ENCODE measurements at regions not wholly inside any gene's neighbourhood (a gene's known extent, or its start where the extent isn't known, plus 50 kb on each side); places are given as distances from the start of the nearest gene placed in this dataset.
"Not testable (repeated sequence)": the region's sequence is repeated elsewhere in the genome, so short reads cannot be mapped to it uniquely, and the experiment has no call there.

DNA sequence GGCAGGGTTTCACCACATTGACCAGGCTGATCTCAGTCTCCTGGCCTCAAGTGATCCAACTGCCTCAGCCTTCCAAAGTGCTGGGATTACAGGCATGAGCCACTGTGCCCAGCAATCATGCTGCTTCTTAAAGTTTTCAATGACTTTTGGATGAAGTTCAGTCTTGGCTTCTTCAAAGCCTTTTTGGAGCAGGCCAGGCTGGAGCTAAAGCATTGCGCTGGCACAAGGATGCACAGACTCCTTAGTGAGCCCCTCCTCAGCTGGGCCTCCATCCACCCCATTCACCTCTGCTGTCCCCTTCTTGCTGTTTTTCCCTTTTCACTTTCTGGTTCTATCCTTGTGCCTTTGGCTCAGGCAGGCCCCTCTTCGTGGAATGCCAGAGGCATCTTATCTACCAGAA is 638.6 kb downstream of the TYW1 start:
- 93% methylated on average over 2 of the region's 2 CpGs for WGBS
- no peaks in the 10 kb centered on the region for H3K27me3 ChIP-seq
- no peaks in the 10 kb centered on the region for H3K36me3 ChIP-seq
- H3K27ac ChIP-seq (replicated peaks in 1 of 4): no peak overlapping the region
- TF ChIP-seq EP300 (IDR thresholded peaks at IDR 0.05) (no peak), POLR2A (IDR thresholded peaks at IDR 0.05; ENCODE audit: low read depth) (no peak)
- intact Hi-C loops (cut with DNase I): no loop called here
- no peaks in the 10 kb centered on the region for H3K4me1 ChIP-seq
- H3K4me3 ChIP-seq: no peak overlapping the region
- peaks cover 0 to 3% (median 0%) of the 10 kb centered on the region in 4 donors for H3K9me3 ChIP-seq
- no peak for DNase-seq (ENCODE audit: extremely low spot score)

DNA sequence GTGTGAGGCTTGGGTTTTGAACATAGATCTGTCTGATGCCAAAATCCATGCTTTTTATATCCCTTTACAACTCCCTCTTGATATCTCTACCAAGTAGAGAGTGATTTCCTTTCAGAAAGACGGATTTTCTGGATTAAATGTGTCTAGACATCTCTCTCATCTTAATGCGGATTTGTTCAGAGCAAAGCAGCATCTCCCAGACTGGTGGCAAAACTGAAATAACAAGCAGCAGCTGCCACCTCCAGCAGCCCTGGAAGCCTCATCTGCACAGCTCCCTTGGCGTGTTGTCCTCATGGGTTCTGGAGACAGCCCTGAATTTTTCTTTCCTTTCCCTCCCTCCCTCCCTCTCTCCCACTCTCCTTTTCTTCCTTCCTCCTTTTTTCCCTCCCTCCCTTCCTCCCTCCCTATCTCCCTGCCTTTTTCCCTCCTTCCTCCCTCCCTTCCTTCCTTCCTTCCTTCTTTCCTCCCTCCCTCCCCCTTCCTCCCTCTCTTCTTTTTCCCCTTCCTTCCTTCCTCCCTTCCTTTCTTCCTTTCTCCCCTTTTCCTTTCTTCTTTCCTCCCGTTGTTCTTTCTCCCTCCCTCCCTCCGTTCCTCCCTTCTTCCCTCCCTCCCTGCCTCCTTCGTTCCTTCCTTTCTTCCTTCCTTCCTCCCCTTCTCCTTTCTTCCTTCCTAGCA is 639.9 kb downstream of the TYW1 start:
- Histone ChIP-seq H3K4me1 (no peaks in the 10 kb centered on the region), H3K36me3 (no peaks in the 10 kb centered on the region), H3K9me3 (peaks cover 0 to 3% (median 0%) of the 10 kb centered on the region in 4 donors), H3K4me3 (no peak overlapping the region), H3K27ac (replicated peaks in 1 of 4) (no peak overlapping the region), H3K27me3 (no peaks in the 10 kb centered on the region)
- TF ChIP-seq, protein P1, sequence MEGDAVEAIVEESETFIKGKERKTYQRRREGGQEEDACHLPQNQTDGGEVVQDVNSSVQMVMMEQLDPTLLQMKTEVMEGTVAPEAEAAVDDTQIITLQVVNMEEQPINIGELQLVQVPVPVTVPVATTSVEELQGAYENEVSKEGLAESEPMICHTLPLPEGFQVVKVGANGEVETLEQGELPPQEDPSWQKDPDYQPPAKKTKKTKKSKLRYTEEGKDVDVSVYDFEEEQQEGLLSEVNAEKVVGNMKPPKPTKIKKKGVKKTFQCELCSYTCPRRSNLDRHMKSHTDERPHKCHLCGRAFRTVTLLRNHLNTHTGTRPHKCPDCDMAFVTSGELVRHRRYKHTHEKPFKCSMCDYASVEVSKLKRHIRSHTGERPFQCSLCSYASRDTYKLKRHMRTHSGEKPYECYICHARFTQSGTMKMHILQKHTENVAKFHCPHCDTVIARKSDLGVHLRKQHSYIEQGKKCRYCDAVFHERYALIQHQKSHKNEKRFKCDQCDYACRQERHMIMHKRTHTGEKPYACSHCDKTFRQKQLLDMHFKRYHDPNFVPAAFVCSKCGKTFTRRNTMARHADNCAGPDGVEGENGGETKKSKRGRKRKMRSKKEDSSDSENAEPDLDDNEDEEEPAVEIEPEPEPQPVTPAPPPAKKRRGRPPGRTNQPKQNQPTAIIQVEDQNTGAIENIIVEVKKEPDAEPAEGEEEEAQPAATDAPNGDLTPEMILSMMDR (IDR thresholded peaks at IDR 0.05): no peak
- TF ChIP-seq POLR2AphosphoS5 (IDR thresholded peaks at IDR 0.05): no peak
- intact Hi-C loops (cut with DNase I): no loop called here
- 76% methylated on average over 6 of the region's 6 CpGs for WGBS
- DNase-seq (ENCODE audit: extremely low spot score): no peak

DNA sequence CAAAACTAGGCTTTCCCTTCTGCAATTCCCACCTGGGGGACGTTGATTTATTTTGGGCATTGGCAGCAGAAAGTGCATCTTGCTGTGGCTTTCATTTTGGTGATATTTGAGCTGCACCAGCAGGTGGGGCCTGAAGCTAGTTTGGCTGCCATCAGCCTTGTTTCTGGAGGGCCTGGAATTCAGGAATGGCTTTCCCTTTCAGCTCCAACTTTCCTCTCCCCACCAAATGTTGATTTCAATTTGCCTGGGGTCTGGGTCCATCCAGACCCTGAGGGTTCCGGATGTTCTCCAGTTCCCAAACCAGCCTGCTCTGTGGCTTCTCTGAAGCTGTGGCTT is 640.4 kb downstream of the TYW1 start:
- Histone ChIP-seq H3K4me3 (no peak overlapping the region), H3K27ac (replicated peaks in 1 of 4) (no peak overlapping the region), H3K36me3 (no peaks in the 10 kb centered on the region), H3K9me3 (peaks cover 0 to 3% (median 0%) of the 10 kb centered on the region in 4 donors), H3K4me1 (no peaks in the 10 kb centered on the region), H3K27me3 (no peaks in the 10 kb centered on the region)
- TF ChIP-seq, protein P1 (IDR thresholded peaks at IDR 0.05): peak in 1 of 3 experiments; percentile 8
- no peak for TF ChIP-seq POLR2AphosphoS5 (IDR thresholded peaks at IDR 0.05)
- WGBS: 58% methylated on average over 2 of the region's 2 CpGs
- intact Hi-C loops (cut with DNase I): no loop called here
- no peak for DNase-seq (ENCODE audit: extremely low spot score)

GRCh38 chr7:67642542-67642941 is 645.9 kb downstream of the TYW1 start:
- H3K4me3 ChIP-seq; H3K36me3 ChIP-seq; H3K27ac ChIP-seq (replicated peaks in 1 of 4); DNase-seq (ENCODE audit: extremely low spot score); intact Hi-C loops (cut with DNase I); H3K27me3 ChIP-seq; H3K9me3 ChIP-seq; H3K4me1 ChIP-seq: not testable (repeated sequence)
- 89% methylated on average over 3 of the region's 3 CpGs for WGBS

DNA sequence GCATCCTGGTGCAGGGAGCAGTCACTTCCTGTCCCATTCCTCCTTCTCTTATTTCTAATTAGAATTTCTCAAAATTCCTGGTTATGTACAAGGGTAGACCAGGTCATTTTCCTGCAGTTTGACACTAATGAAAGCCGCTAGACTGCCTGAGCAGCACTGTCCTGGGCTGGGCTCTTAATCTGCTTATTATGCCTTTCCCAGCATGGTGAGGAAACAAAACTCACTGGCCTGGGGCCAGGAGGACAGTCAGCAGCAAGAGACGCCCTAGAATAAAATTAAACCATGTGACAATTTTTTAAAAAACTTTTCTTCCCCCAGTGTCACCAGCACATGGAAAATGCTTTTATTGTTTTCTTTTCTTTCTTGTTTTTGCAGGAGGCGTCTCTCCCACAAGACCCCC is 647.5 kb downstream of the TYW1 start:
- TF ChIP-seq POLR2AphosphoS5 (IDR thresholded peaks at IDR 0.05): no peak
- no peak for TF ChIP-seq POLR2A (IDR thresholded peaks at IDR 0.05; ENCODE audit: low read depth)
- TF ChIP-seq, protein P1 (IDR thresholded peaks at IDR 0.05): no peak
- no peak for TF ChIP-seq EP300 (IDR thresholded peaks at IDR 0.05)
- no peak for DNase-seq (ENCODE audit: extremely low spot score)
- Histone ChIP-seq H3K27me3 (no peaks in the 10 kb centered on the region), H3K36me3 (no peaks in the 10 kb centered on the region), H3K27ac (replicated peaks in 1 of 4) (no peak overlapping the region), H3K9me3 (peaks cover 0 to 2% (median 0%) of the 10 kb centered on the region in 4 donors), H3K4me3 (no peak overlapping the region), H3K4me1 (no peaks in the 10 kb centered on the region)
- 64% methylated on average over 3 of the region's 3 CpGs for WGBS
- intact Hi-C loops (cut with DNase I): no loop called here

GRCh38 chr7:67652937-67653336 is 656.3 kb downstream of the TYW1 start:
- 26% methylated on average over 2 of the region's 2 CpGs for WGBS
- H3K4me3 ChIP-seq: no peak overlapping the region
- peaks cover 18 to 53% (median 41%) of the 10 kb centered on the region in 4 donors for H3K4me1 ChIP-seq
- H3K27ac ChIP-seq (replicated peaks in 1 of 4): no peak overlapping the region
- H3K27me3 ChIP-seq: no peaks in the 10 kb centered on the region
- TF ChIP-seq, protein P1 (IDR thresholded peaks at IDR 0.05): no peak
- TF ChIP-seq POLR2A (IDR thresholded peaks at IDR 0.05; ENCODE audit: low read depth) (no peak), EP300 (IDR thresholded peaks at IDR 0.05) (no peak), POLR2AphosphoS5 (IDR thresholded peaks at IDR 0.05) (no peak)
- H3K36me3 ChIP-seq: no peaks in the 10 kb centered on the region
- intact Hi-C loops (cut with DNase I): no loop called here
- H3K9me3 ChIP-seq: no peaks in the 10 kb centered on the region
- no peak for DNase-seq (ENCODE audit: extremely low spot score)

Data from esophagus muscularis mucosa (tissue), 4 donors.